Endothelial cell of umbilical vein (primary cell): ENCODE measurements at regions not wholly inside any gene's neighbourhood (a gene's known extent, or its start where the extent isn't known, plus 50 kb on each side); places are given as distances from the start of the nearest gene placed in this dataset.

Source experiments
- BruUV-seq: library from RNA; stranded (reverse); fragments of 400-500 nt; replicated peaks from 2 replicates; lab custom pipeline; 2021; lab: Mats Ljungman, UMichigan
- CTCF ChIA-PET: fragments of 300-600, 350-600 bp; sonication (Branson Sonifier 250); formaldehyde crosslinking; loops from one replicate; lab custom pipeline; 2021; ENCODE audit warnings: antibody characterized with exemption, inconsistent platforms; lab: Charles Lee
- POLR2A ChIA-PET: fragments of 300-600, 350-600 bp; sonication (Branson Sonifier 250); formaldehyde crosslinking; loops from one replicate; lab custom pipeline; 2021; ENCODE audit warnings: antibody characterized with exemption, inconsistent platforms; lab: Charles Lee
- DNase-seq: peaks from one replicate; pipeline ENCODE4 v3.0.0-alpha.2; 2011; ENCODE audit warnings: low read depth, low spot score
- FAIRE-seq: peaks from 2 replicates; lab custom pipeline; 2011; peaks lifted over from hg19 to GRCh38; lab: Jason Lieb, UNC
- H2AFZ ChIP-seq: 2 replicates; pipeline ENCODE4 v1.6.0; 2012; ENCODE audit warnings: low read depth, low read length, control low read depth, inconsistent platforms
- H3K27ac ChIP-seq: 2 replicates; pipeline ENCODE4 v1.5.1; 2011; ENCODE audit warnings: low read depth, mild to moderate bottlenecking, control low read depth, low read length, moderate library complexity; ENCODE audit not compliant: insufficient read depth
- H3K27me3 ChIP-seq, 2 experiments: 2 replicates each; pipeline versions ENCODE4 v1.6.0 to v1.6.1; 2011; ENCODE audit warnings: low read length in 2 of 2, mixed read lengths in 1 of 2; ENCODE audit not compliant: control insufficient read depth in 2 of 2, insufficient read depth in 2 of 2
- H3K36me3 ChIP-seq, 2 experiments: 2 replicates in 1 of 2; 3 replicates in 1 of 2; pipeline ENCODE4 v1.5.1; 2011; ENCODE audit warnings: low read length in 2 of 2, mild to moderate bottlenecking in 1 of 2, moderate library complexity in 1 of 2; ENCODE audit not compliant: control insufficient read depth in 2 of 2, insufficient read depth in 2 of 2; ENCODE audit errors: extremely low read depth in 1 of 2
- H3K4me1 ChIP-seq: 3 replicates; pipeline ENCODE4 v1.5.1; 2011; ENCODE audit warnings: mild to moderate bottlenecking, low read length; ENCODE audit not compliant: control insufficient read depth, insufficient read depth; ENCODE audit errors: extremely low read depth
- H3K4me2 ChIP-seq: 2 replicates; pipeline ENCODE4 v1.6.1; 2011; ENCODE audit warnings: low read length, control low read depth, mixed read lengths; ENCODE audit not compliant: insufficient read depth
- H3K4me3 ChIP-seq, 3 experiments: fragments of 200-600 bp in 1 of 3; sonication (generic), shearing (Covaris generic) in 1 of 3; replicated peaks in 1 of 3; 2 replicates each; pipeline ENCODE4 v1.5.1; 2011 to 2016; ENCODE audit warnings: control low read depth in 3 of 3, low read length in 3 of 3, mild to moderate bottlenecking in 2 of 3, inconsistent platforms in 1 of 3, low read depth in 1 of 3, moderate library complexity in 1 of 3; ENCODE audit not compliant: insufficient read depth in 1 of 3
- H3K79me2 ChIP-seq: 2 replicates; pipeline ENCODE4 v1.6.0; 2012; ENCODE audit warnings: low read length, inconsistent platforms; ENCODE audit not compliant: control insufficient read depth, insufficient read depth
- H3K9ac ChIP-seq: replicated peaks from 2 replicates; pipeline ENCODE3; 2011; ENCODE audit warnings: low read length, control low read depth; ENCODE audit not compliant: insufficient read depth; ENCODE audit errors: extremely low read depth
- H3K9me1 ChIP-seq: replicated peaks from 3 replicates; pipeline ENCODE4 v1.6.0; 2011; ENCODE audit warnings: mild to moderate bottlenecking, low read length; ENCODE audit not compliant: control insufficient read depth, insufficient read depth; ENCODE audit errors: extremely low read depth
- H3K9me3 ChIP-seq: replicated peaks from 2 replicates; pipeline ENCODE4 v1.5.1; 2012; ENCODE audit warnings: low read length, inconsistent platforms; ENCODE audit not compliant: control insufficient read depth, insufficient read depth
- H4K20me1 ChIP-seq: replicated peaks from 2 replicates; pipeline ENCODE3; 2011; ENCODE audit warnings: mild to moderate bottlenecking, low read length; ENCODE audit not compliant: control insufficient read depth, insufficient read depth; ENCODE audit errors: extremely low read depth
- EZH2 ChIP-seq: IDR thresholded peaks from 2 replicates; pipeline ENCODE4 v1.6.1; 2012; ENCODE audit warnings: borderline replicate concordance, low read depth, mild to moderate bottlenecking, moderate library complexity, low read length, inconsistent platforms; ENCODE audit not compliant: severe bottlenecking
- FOS ChIP-seq: IDR thresholded peaks from 2 replicates; pipeline ENCODE4 v1.6.1; 2011; ENCODE audit warnings: mild to moderate bottlenecking, low read length, moderate library complexity, borderline replicate concordance; ENCODE audit not compliant: insufficient read depth
- GATA2 ChIP-seq: IDR thresholded peaks from 2 replicates; pipeline ENCODE4 v1.7.0; 2011; ENCODE audit warnings: low read depth, mild to moderate bottlenecking, moderate library complexity, mixed read lengths, low read length; ENCODE audit not compliant: insufficient read length, insufficient read depth
- JUN ChIP-seq: IDR thresholded peaks from 2 replicates; pipeline ENCODE4 v1.6.1; 2011; ENCODE audit warnings: borderline replicate concordance, low read depth; ENCODE audit not compliant: insufficient read length, insufficient read depth
- MYC ChIP-seq: IDR thresholded peaks from one replicate; pipeline ENCODE4 v1.6.1; 2011; ENCODE audit warnings: mild to moderate bottlenecking, low read depth, low read length
- POLR2A ChIP-seq: IDR thresholded peaks from 2 replicates; pipeline ENCODE4 v1.6.1; 2012; ENCODE audit warnings: low read depth, mild to moderate bottlenecking, control low read depth, low read length
- POLR2AphosphoS5 ChIP-seq: IDR thresholded peaks from 2 replicates; pipeline ENCODE4 v1.6.1; 2012; ENCODE audit warnings: low read depth, mild to moderate bottlenecking, control low read depth, low read length, moderate library complexity; ENCODE audit not compliant: insufficient read depth
- dilution Hi-C: fragments of 300-500 bp; cut with MboI; formaldehyde crosslinking; loops from one replicate; pipeline ENCODE4 v1.15.0; 2019; ENCODE audit warnings: low sequenced_read_pairs; ENCODE audit not compliant: extremely low pct_ligation_motif_present
- intact Hi-C: fragments of 100-400 bp; cut with micrococcal nuclease; formaldehyde crosslinking; loops from one replicate; pipeline ENCODE4 v1.10.0; 2022
- TF ChIP-seq, protein P1 (sequence below), 2 donors: IDR thresholded peaks; 1 replicate in 1 of 2; 2 replicates in 1 of 2; pipeline ENCODE4 v1.5.1; 2011; ENCODE audit warnings: low read length in 2 of 2, mild to moderate bottlenecking in 2 of 2, moderate library complexity in 2 of 2, control low read depth in 1 of 2, inconsistent platforms in 1 of 2, low read depth in 1 of 2; ENCODE audit not compliant: insufficient read depth in 1 of 2; ENCODE audit errors: extremely low read depth in 1 of 2
- TF ChIP-seq, protein P2 (sequence below): IDR thresholded peaks from 2 replicates; pipeline ENCODE4 v1.6.1; 2011; ENCODE audit not compliant: insufficient read depth, insufficient read length

DNA sequence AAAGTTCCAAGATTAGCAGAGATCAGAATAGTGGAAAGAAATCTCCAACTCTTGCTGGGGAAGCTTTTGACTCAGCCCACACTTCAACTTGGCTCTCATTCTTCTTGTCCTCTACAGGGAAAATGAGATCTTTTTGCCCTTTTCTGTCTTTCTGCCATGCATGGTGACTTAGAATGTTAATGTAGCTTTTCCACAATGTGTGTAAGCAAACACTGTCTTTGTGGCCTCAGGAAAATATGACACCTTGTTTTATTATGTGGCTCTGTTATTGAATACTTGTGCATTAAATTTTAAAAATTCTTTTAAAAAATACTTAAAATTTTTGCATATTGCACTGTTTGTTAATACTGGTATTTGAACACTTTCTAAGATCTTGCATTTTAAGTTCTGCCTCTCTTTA, 65.4 kb upstream of the WDR75 start:
- TF ChIP-seq, protein P1, sequence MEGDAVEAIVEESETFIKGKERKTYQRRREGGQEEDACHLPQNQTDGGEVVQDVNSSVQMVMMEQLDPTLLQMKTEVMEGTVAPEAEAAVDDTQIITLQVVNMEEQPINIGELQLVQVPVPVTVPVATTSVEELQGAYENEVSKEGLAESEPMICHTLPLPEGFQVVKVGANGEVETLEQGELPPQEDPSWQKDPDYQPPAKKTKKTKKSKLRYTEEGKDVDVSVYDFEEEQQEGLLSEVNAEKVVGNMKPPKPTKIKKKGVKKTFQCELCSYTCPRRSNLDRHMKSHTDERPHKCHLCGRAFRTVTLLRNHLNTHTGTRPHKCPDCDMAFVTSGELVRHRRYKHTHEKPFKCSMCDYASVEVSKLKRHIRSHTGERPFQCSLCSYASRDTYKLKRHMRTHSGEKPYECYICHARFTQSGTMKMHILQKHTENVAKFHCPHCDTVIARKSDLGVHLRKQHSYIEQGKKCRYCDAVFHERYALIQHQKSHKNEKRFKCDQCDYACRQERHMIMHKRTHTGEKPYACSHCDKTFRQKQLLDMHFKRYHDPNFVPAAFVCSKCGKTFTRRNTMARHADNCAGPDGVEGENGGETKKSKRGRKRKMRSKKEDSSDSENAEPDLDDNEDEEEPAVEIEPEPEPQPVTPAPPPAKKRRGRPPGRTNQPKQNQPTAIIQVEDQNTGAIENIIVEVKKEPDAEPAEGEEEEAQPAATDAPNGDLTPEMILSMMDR (IDR thresholded peaks at IDR 0.05; ENCODE audit: extremely low read depth in 1 of 2, insufficient read depth in 1 of 2, low read depth in 1 of 2, low read length in 2 of 2), result no peak
- no peak for TF ChIP-seq POLR2AphosphoS5
- no peak for TF ChIP-seq GATA2
- TF ChIP-seq FOS, result no peak
- TF ChIP-seq, protein P2, sequence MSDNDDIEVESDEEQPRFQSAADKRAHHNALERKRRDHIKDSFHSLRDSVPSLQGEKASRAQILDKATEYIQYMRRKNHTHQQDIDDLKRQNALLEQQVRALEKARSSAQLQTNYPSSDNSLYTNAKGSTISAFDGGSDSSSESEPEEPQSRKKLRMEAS, result no peak
- TF ChIP-seq EZH2, result no peak
- no peak for TF ChIP-seq POLR2A
- TF ChIP-seq JUN, result no peak
- no peak for TF ChIP-seq MYC
- no TSS peak for BruUV-seq
- Histone ChIP-seq H3K27me3 (no peaks in the 10 kb centered on the region), H2AFZ (no peak overlapping the region), H3K27ac (no peak overlapping the region), H3K4me1 (peaks cover 17% of the 10 kb centered on the region), H3K9ac (no peak overlapping the region), H3K9me1 (no peaks in the 10 kb centered on the region), H4K20me1 (no peaks in the 10 kb centered on the region), H3K4me2 (no peak overlapping the region), H3K9me3 (no peaks in the 10 kb centered on the region), H3K36me3 (no peaks in the 10 kb centered on the region), H3K79me2 (no peaks in the 10 kb centered on the region), H3K4me3 (no peak overlapping the region)
- DNase-seq (no peak), FAIRE-seq (no peak)
- CTCF ChIA-PET, result no interaction called here
- intact Hi-C loops, result no loop called here
- POLR2A ChIA-PET, result no interaction called here
- dilution Hi-C loops, result no loop called here
